Naive thymus-derived CD8-positive, alpha-beta T cell (primary cell): ENCODE measurements at regions not wholly inside any gene's neighbourhood (a gene's known extent, or its start where the extent isn't known, plus 50 kb on each side); places are given as distances from the start of the nearest gene placed in this dataset.

Source experiments
- ATAC-seq, 2 donors: fragments of 150-1000 bp; cut with Tn5 transposase in 1 of 2; sonication (Bioruptor Pico), chemical (Tn5 transposase) in 1 of 2; 1 replicate in 1 of 2; 2 replicates in 1 of 2; pipeline ENCODE4 v1.10.0; 2021; ENCODE audit warnings: mild to moderate bottlenecking in 2 of 2, moderate library complexity in 2 of 2
- POLR2A ChIA-PET: fragments of 350-600 bp; sonication (Branson Sonifier 250); formaldehyde crosslinking; loops from one replicate; lab custom pipeline; 2021; ENCODE audit warnings: antibody characterized with exemption; lab: Charles Lee
- DNase-seq, 10 donors: peaks; one replicate each; pipeline versions ENCODE4 v3.0.0 to v3.0.0-alpha.2; 2020 to 2022
- H3K27ac Mint-ChIP-seq, 10 donors: one replicate each; pipeline ENCODE4 v1.8.0; 2020 to 2022; ENCODE audit warnings: mild to moderate bottlenecking in 10 of 10, mixed read lengths in 10 of 10, moderate library complexity in 4 of 10, inconsistent platforms in 1 of 10
- H3K27me3 Mint-ChIP-seq, 5 donors: one replicate each; pipeline ENCODE4 v1.8.0; 2021 to 2022; ENCODE audit warnings: mixed read lengths in 5 of 5
- H3K36me3 Mint-ChIP-seq, 3 donors: one replicate each; pipeline ENCODE4 v1.8.0; 2020 to 2022; ENCODE audit warnings: mixed read lengths in 3 of 3, mild to moderate bottlenecking in 2 of 3, inconsistent platforms in 1 of 3
- H3K4me1 Mint-ChIP-seq, 4 donors: one replicate each; pipeline ENCODE4 v1.8.0; 2021 to 2022; ENCODE audit warnings: mixed read lengths in 4 of 4
- H3K4me3 Mint-ChIP-seq, 10 donors: one replicate each; pipeline ENCODE4 v1.8.0; 2020 to 2022; ENCODE audit warnings: mild to moderate bottlenecking in 10 of 10, mixed read lengths in 10 of 10, moderate library complexity in 6 of 10, inconsistent platforms in 1 of 10
- H3K9me3 Mint-ChIP-seq, 9 donors: one replicate each; pipeline ENCODE4 v1.8.0; 2020 to 2022; ENCODE audit warnings: mixed read lengths in 9 of 9, mild to moderate bottlenecking in 3 of 9, inconsistent platforms in 1 of 9, moderate library complexity in 1 of 9

- Mint-ChIP-seq H3K27me3 (no peaks in the 10 kb centered on the region), H3K27ac (no peak overlapping the region), H3K4me3 (no peak overlapping the region), H3K9me3 (peaks cover 10 to 40% (median 24%) of the 10 kb centered on the region in 9 donors), H3K36me3 (no peaks in the 10 kb centered on the region), H3K4me1 (no peaks in the 10 kb centered on the region)
- POLR2A ChIA-PET = no interaction called here
- ATAC-seq (no peak), DNase-seq (no peak)
Observed at GRCh38 chr9:12095931-12096330, 597.3 kb upstream of the TYRP1 start.

GRCh38 chr9:12133416-12133815 is 559.8 kb upstream of the TYRP1 start:
- POLR2A ChIA-PET = no interaction called here
- no peak for ATAC-seq
- Mint-ChIP-seq H3K9me3 (peaks cover 10 to 65% (median 22%) of the 10 kb centered on the region in 9 donors), H3K4me3 (no peak overlapping the region), H3K4me1 (no peaks in the 10 kb centered on the region), H3K27me3 (no peaks in the 10 kb centered on the region), H3K36me3 (no peaks in the 10 kb centered on the region), H3K27ac (no peak overlapping the region)
- no peak for DNase-seq

GRCh38 chr9:12141422-12141821 is 551.8 kb upstream of the TYRP1 start:
- DNase-seq (no peak), ATAC-seq (no peak)
- no peak overlapping the region for H3K4me3 Mint-ChIP-seq
- H3K4me1 Mint-ChIP-seq = no peaks in the 10 kb centered on the region
- peaks cover 0 to 9% (median 0%) of the 10 kb centered on the region in 3 donors for H3K36me3 Mint-ChIP-seq
- POLR2A ChIA-PET = no interaction called here
- no peak overlapping the region for H3K27ac Mint-ChIP-seq
- peaks cover 9 to 43% (median 11%) of the 10 kb centered on the region in 9 donors for H3K9me3 Mint-ChIP-seq
- no peaks in the 10 kb centered on the region for H3K27me3 Mint-ChIP-seq

DNA sequence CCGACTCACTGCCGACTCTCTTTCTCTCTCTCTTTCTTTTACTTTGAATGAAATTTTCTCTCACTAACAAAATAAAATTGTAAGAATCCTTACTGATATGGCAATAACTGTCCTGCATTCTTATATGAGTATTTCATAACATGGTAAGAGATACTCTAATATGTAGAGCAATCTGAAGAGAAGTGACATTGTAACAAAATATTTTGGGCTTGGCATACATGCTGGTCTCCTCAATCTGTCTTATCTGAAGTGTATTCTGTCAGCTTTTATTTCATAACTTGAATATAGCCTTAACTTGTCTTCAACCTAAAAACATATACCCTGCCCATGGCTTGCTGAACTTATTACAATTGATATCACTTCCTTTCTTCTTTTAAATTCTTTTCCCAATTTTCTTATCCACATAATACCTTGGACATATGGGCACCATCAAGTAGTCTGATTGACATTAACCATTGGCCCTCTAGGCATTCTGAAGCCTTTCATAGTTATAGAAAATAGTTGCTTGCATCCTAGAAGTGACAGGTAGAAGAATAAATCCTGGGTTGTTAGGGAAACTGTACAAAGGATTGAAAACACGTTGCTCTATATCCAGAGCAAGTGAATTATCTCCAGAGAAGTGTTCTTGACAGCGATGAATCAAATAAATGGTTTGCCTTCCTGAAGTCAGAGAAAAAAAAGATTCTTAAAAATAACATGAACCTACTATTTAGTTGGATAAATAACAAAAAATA is 537.6 kb upstream of the TYRP1 start:
- Mint-ChIP-seq H3K27ac (peak overlapping the region in 1 of 10 donors; percentile 29), H3K27me3 (no peaks in the 10 kb centered on the region), H3K9me3 (peaks cover 2 to 26% (median 11%) of the 10 kb centered on the region in 9 donors), H3K36me3 (peaks cover 0 to 5% (median 0%) of the 10 kb centered on the region in 3 donors), H3K4me3 (no peak overlapping the region), H3K4me1 (no peaks in the 10 kb centered on the region)
- DNase-seq = no peak
- no peak for ATAC-seq
- POLR2A ChIA-PET = no interaction called here

- POLR2A ChIA-PET = no interaction called here
- no peak for ATAC-seq
- no peak overlapping the region for H3K4me3 Mint-ChIP-seq
Observed at GRCh38 chr9:12162181-12162815, 530.9 kb upstream of the TYRP1 start.

DNA sequence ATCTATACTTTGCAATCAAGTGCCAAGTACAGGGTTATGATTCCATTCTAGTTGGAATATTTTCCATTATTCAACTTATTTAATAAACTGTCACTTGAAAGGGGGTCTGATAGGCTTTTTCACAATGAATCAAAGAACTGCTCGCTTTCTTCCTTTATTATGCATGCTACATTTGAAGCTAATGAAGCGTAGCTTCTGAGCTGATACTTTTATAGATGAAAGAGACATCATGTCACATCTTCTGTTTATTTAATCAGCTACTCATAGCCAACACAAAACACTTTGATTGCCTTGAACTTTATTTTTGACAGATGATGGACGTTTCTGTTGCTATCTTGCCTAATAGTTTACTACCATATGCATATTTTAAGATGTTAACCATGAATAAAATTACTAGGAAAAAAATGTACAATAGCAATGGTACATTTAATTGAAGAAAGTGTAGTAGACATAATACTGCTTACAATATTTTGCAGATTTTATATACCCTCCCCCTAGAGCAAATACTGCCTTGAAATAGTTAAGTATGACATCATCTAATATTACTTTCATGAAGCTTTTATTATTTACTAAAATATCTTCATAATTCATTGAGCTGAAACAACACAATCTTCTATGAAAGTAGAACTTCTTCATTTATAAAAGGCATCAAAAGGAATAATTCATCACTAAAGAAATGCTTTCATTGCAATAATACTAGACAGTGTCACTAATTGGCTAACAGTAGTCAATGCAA is 529.3 kb upstream of the TYRP1 start:
- H3K36me3 Mint-ChIP-seq = peaks cover 0 to 4% (median 0%) of the 10 kb centered on the region in 3 donors
- no peak for DNase-seq
- no peaks in the 10 kb centered on the region for H3K27me3 Mint-ChIP-seq
- H3K27ac Mint-ChIP-seq = no peak overlapping the region
- H3K4me3 Mint-ChIP-seq = no peak overlapping the region
- peaks cover 7 to 33% (median 11%) of the 10 kb centered on the region in 9 donors for H3K9me3 Mint-ChIP-seq
- no peak for ATAC-seq
- POLR2A ChIA-PET = no interaction called here
- H3K4me1 Mint-ChIP-seq = no peaks in the 10 kb centered on the region

More at GRCh38 chr9:12162181-12162815, 530.9 kb upstream of the TYRP1 start:
- H3K9me3 Mint-ChIP-seq = peaks cover 0 to 20% (median 7%) of the 10 kb centered on the region in 9 donors
- H3K4me1 Mint-ChIP-seq = no peaks in the 10 kb centered on the region
- no peak for DNase-seq
- peaks cover 0 to 4% (median 0%) of the 10 kb centered on the region in 3 donors for H3K36me3 Mint-ChIP-seq
- H3K27ac Mint-ChIP-seq = no peak overlapping the region
- no peaks in the 10 kb centered on the region for H3K27me3 Mint-ChIP-seq

DNA sequence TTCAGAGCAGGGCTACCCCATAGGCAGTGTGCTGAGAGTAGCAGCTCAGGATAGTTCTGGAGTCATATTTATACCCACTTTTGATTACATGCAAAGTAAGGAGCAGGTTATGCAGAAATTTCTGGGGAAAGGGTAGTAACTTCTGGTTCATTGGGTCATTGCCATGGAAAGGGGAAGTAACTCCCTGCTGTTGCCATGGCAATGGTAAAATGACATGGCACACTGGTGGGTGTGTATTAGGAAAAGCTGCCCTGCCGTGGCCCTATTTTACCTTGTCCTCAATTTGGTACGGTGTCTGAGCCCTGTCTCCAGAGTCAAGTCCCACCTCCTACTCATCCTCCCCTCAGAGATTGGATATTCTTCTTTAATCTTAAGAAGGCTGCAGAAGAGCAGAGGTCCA is 526.7 kb upstream of the TYRP1 start:
- Mint-ChIP-seq H3K4me1 (no peaks in the 10 kb centered on the region), H3K27me3 (no peaks in the 10 kb centered on the region), H3K4me3 (no peak overlapping the region), H3K27ac (no peak overlapping the region), H3K9me3 (peaks cover 7 to 39% (median 11%) of the 10 kb centered on the region in 9 donors), H3K36me3 (peaks cover 0 to 4% (median 0%) of the 10 kb centered on the region in 3 donors)
- POLR2A ChIA-PET = no interaction called here
- no peak for DNase-seq
- ATAC-seq = no peak

DNA sequence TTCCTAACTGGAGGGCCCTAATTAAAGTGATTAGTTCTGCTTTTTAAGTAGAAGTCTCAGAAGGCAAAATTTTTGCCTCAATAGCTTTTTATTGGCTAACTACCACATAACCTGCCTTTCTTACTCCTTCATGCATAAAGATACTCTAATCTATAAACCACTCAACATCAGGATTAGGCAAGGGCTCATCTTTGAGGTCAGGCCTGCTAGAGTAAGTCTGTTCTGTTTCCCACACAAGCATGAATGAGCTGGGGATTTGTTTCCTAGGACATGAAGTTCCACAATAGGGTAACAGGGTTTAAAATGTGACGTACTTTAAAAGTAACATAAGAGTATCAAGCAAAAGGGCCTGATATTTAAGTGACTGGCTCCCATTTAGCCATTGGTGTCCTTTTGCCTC is 522.7 kb upstream of the TYRP1 start:
- no peak overlapping the region for H3K27ac Mint-ChIP-seq
- no peak overlapping the region for H3K4me3 Mint-ChIP-seq
- H3K36me3 Mint-ChIP-seq = peaks cover 0 to 4% (median 0%) of the 10 kb centered on the region in 3 donors
- H3K27me3 Mint-ChIP-seq = no peaks in the 10 kb centered on the region
- H3K4me1 Mint-ChIP-seq = no peaks in the 10 kb centered on the region
- DNase-seq (no peak), ATAC-seq (no peak)
- POLR2A ChIA-PET = no interaction called here
- peaks cover 0 to 53% (median 8%) of the 10 kb centered on the region in 9 donors for H3K9me3 Mint-ChIP-seq

DNA sequence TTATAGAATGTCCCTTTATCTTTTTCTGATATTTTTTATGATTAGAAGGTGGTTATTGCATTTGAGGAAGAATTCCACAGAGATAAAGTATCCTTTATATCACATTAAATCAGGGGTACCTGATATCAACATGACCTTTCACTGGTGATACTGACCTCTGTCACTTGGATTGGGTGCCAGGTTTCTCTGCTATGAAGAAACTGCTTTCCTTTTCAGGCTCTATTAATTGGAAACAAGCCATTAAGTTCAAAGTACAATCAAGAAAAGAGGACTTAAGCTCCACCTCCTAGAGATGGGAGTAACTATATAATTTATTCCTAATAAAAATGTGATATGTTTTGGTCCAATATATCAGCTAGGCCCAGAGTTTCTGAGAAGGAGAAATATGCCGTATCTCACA is 514.6 kb upstream of the TYRP1 start:
- DNase-seq = no peak
- H3K36me3 Mint-ChIP-seq = no peaks in the 10 kb centered on the region

DNA sequence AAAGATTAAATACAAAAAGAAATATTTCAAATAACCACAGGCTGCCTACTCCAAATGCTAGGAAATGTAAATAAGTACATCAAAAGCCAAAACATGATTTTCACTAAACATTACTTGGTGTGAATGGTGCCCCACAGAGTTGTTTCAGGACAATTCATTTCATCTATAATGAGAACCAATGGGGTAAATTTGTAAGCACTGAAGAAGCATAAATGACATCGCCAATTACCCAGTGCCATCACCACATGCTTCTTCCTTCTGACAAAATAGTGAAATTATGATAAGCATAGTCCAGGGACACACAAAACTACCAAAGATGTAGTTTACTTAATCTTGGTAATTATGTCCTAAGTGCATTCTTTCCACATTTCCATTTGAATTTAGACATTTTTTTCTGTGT is 510.4 kb upstream of the TYRP1 start:
- POLR2A ChIA-PET = no interaction called here
- no peak for ATAC-seq

More for the DNA sequence above, 514.6 kb upstream of the TYRP1 start:
- H3K27ac Mint-ChIP-seq = no peak overlapping the region
- no peaks in the 10 kb centered on the region for H3K27me3 Mint-ChIP-seq
- no peaks in the 10 kb centered on the region for H3K4me1 Mint-ChIP-seq
- no peak for ATAC-seq
- H3K4me3 Mint-ChIP-seq = no peak overlapping the region
- POLR2A ChIA-PET = no interaction called here
- H3K9me3 Mint-ChIP-seq = peaks cover 6 to 46% (median 11%) of the 10 kb centered on the region in 9 donors

GRCh38 chr9:12183321-12183720 is 509.9 kb upstream of the TYRP1 start:
- peaks cover 2 to 42% (median 15%) of the 10 kb centered on the region in 9 donors for H3K9me3 Mint-ChIP-seq
- no peaks in the 10 kb centered on the region for H3K27me3 Mint-ChIP-seq
- peaks cover 0 to 6% (median 0%) of the 10 kb centered on the region in 3 donors for H3K36me3 Mint-ChIP-seq
- H3K4me1 Mint-ChIP-seq = no peaks in the 10 kb centered on the region
- POLR2A ChIA-PET = no interaction called here
- H3K4me3 Mint-ChIP-seq = no peak overlapping the region
- no peak for ATAC-seq
- DNase-seq = no peak
- H3K27ac Mint-ChIP-seq = no peak overlapping the region

More for the DNA sequence above, 510.4 kb upstream of the TYRP1 start:
- H3K36me3 Mint-ChIP-seq = peaks cover 0 to 6% (median 0%) of the 10 kb centered on the region in 3 donors
- DNase-seq = no peak
- H3K27ac Mint-ChIP-seq = no peak overlapping the region
- peaks cover 2 to 44% (median 15%) of the 10 kb centered on the region in 9 donors for H3K9me3 Mint-ChIP-seq
- no peaks in the 10 kb centered on the region for H3K27me3 Mint-ChIP-seq
- no peaks in the 10 kb centered on the region for H3K4me1 Mint-ChIP-seq
- H3K4me3 Mint-ChIP-seq = no peak overlapping the region

GRCh38 chr9:12185856-12186255 is 507.3 kb upstream of the TYRP1 start:
- no peaks in the 10 kb centered on the region for H3K4me1 Mint-ChIP-seq
- no peak overlapping the region for H3K4me3 Mint-ChIP-seq
- H3K27me3 Mint-ChIP-seq = no peaks in the 10 kb centered on the region
- H3K36me3 Mint-ChIP-seq = peaks cover 0 to 6% (median 0%) of the 10 kb centered on the region in 3 donors
- POLR2A ChIA-PET = no interaction called here
- H3K9me3 Mint-ChIP-seq = peaks cover 0 to 31% (median 11%) of the 10 kb centered on the region in 9 donors
- DNase-seq (no peak), ATAC-seq (no peak)
- H3K27ac Mint-ChIP-seq = no peak overlapping the region

DNA sequence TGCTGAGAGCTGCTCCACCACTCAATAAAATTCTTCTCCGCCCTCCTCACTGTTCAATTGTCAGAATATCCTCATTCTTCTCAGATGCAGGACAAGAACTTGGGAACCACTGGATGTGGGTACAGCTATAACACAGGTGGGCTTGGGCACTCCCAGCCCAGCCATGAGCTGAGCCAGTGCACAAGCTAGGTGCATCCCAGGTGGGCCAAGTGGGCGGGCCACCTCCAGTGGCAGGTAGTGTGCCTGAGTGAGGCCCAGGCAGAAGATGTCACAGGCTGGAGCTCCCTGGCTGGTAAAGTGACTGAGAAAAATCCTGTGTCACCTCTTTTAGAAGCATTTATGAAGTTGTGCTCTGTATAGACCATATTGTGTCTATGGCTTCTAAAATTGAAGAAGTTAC is 501.6 kb upstream of the TYRP1 start:
- Mint-ChIP-seq H3K27ac (no peak overlapping the region), H3K27me3 (no peaks in the 10 kb centered on the region), H3K4me1 (no peaks in the 10 kb centered on the region), H3K4me3 (no peak overlapping the region), H3K36me3 (peaks cover 0 to 5% (median 0%) of the 10 kb centered on the region in 3 donors), H3K9me3 (peaks cover 0 to 23% (median 7%) of the 10 kb centered on the region in 9 donors)
- DNase-seq = no peak
- ATAC-seq = no peak
- POLR2A ChIA-PET = no interaction called here
